ENCODE measurements at regions not wholly inside any gene's neighbourhood (a gene's known extent, or its start where the extent isn't known, plus 50 kb on each side); places are given as distances from the start of the nearest gene placed in this dataset.

DNA sequence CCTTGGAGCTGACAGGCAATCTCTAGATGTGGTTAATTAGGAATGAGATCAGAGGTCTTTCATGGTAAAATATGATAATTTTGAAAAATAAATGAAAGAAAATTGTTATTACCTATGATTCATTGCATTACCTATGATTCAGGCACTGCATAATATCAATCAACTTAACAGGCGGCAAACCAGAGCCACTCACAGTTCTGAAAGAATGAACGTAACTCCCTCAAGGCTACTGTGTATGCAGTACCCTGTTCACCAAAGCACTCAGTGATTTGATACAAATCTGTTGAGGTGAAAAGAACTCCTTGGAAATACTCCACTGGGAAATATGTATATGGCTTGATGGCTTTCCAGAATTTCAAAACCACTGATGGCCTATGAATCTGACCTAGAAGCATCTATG is 398.9 kb downstream of the ACTL7B start:
- no peak for DNase-seq
- H3K4ac ChIP-seq (ENCODE audit: low read depth, low read length) = no peak overlapping the region
- ATAC-seq (ENCODE audit: low read depth) = no peak
- ChIA-PET CTCF (interaction anchor here (2.5 kb wide), 1 partner anchor 10 kb away, joined by 7 read pairs; no protein-coding TSS in a partner anchor), POLR2A (ENCODE audit: unreplicated experiment) (no interaction called here)
- no peaks in the 10 kb centered on the region for H3K79me1 ChIP-seq (ENCODE audit: low read depth in 1 of 2, low read length in 2 of 2)
- no TSS peak for BruUV-seq (replicated peaks)
- H2AK5ac ChIP-seq (ENCODE audit: low read depth, low read length) = no peak overlapping the region
- no peak overlapping the region for H2BK15ac ChIP-seq (ENCODE audit: low read depth, low read length)
- no peaks in the 10 kb centered on the region for H4K20me1 ChIP-seq (ENCODE audit: insufficient read depth, low read length)
- H3K4me3 ChIP-seq (ENCODE audit: insufficient read depth, low read depth, low read length) = no peak overlapping the region
- TF ChIP-seq RAD21 (IDR thresholded peaks at IDR 0.05; ENCODE audit: low read length) (no peak), SMC3 (IDR thresholded peaks at IDR 0.05; ENCODE audit: low read depth, low read length) (no peak), MXI1 (IDR thresholded peaks at IDR 0.05; ENCODE audit: borderline replicate concordance, low read depth, low read length) (no peak), CEBPB (IDR thresholded peaks at IDR 0.05; ENCODE audit: low read depth, low read length) (no peak), CHD1 (IDR thresholded peaks at IDR 0.05; ENCODE audit: low read depth, low read length) (no peak), RCOR1 (IDR thresholded peaks at IDR 0.05; ENCODE audit: insufficient replicate concordance, low read length) (no peak), RFX5 (IDR thresholded peaks at IDR 0.05; ENCODE audit: low read depth, low read length) (no peak), NFE2L2 (IDR thresholded peaks at IDR 0.05; ENCODE audit: low read depth, low read length) (no peak)
- TF ChIP-seq, protein P1, sequence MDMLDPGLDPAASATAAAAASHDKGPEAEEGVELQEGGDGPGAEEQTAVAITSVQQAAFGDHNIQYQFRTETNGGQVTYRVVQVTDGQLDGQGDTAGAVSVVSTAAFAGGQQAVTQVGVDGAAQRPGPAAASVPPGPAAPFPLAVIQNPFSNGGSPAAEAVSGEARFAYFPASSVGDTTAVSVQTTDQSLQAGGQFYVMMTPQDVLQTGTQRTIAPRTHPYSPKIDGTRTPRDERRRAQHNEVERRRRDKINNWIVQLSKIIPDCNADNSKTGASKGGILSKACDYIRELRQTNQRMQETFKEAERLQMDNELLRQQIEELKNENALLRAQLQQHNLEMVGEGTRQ (IDR thresholded peaks at IDR 0.05; ENCODE audit: low read depth, low read length) = no peak
- TF ChIP-seq, protein P2, sequence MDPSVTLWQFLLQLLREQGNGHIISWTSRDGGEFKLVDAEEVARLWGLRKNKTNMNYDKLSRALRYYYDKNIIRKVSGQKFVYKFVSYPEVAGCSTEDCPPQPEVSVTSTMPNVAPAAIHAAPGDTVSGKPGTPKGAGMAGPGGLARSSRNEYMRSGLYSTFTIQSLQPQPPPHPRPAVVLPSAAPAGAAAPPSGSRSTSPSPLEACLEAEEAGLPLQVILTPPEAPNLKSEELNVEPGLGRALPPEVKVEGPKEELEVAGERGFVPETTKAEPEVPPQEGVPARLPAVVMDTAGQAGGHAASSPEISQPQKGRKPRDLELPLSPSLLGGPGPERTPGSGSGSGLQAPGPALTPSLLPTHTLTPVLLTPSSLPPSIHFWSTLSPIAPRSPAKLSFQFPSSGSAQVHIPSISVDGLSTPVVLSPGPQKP (IDR thresholded peaks at IDR 0.05; ENCODE audit: borderline replicate concordance, low read depth, low read length) = no peak
- no peak overlapping the region for H4K91ac ChIP-seq (ENCODE audit: insufficient read depth, low read depth, low read length)
- no peak overlapping the region for H2AFZ ChIP-seq (replicated peaks; ENCODE audit: low read length, poor library complexity)
- no peak overlapping the region for H2BK5ac ChIP-seq (ENCODE audit: low read depth, low read length, poor library complexity, severe bottlenecking)
- H3K4me2 ChIP-seq (ENCODE audit: low read depth, low read length) = no peak overlapping the region
- no peak overlapping the region for H2AK9ac ChIP-seq (replicated peaks; ENCODE audit: low read depth, low read length, poor library complexity)
- no peaks in the 10 kb centered on the region for H3K27me3 ChIP-seq (ENCODE audit: control insufficient read depth, insufficient read depth, low read length)
- no peak overlapping the region for H4K5ac ChIP-seq (ENCODE audit: low read depth, low read length)
- H3K14ac ChIP-seq (replicated peaks; ENCODE audit: low read depth, low read length) = no peak overlapping the region
- in situ Hi-C loops (cut with MboI; ENCODE audit: low sequenced_read_pairs) (no loop called here), dilution Hi-C loops (cut with HindIII; ENCODE audit: low sequenced_read_pairs, unreplicated experiment) (no loop called here), intact Hi-C loops (cut with micrococcal nuclease) (no loop called here)
- no peak overlapping the region for H2BK20ac ChIP-seq (ENCODE audit: low read depth, low read length)
- no peak overlapping the region for H3K56ac ChIP-seq (ENCODE audit: extremely low read depth, insufficient read depth, low read length)
- no peak overlapping the region for H3K9ac ChIP-seq (ENCODE audit: low read depth, low read length)
- H4K8ac ChIP-seq (ENCODE audit: low read depth in 2 of 2, low read length in 2 of 2) = no peak overlapping the region
- no CpG with 5 or more reads among the region's 2 CpGs for WGBS, 2 experiments (ENCODE audit: extremely low coverage in 2 of 2, insufficient read length in 1 of 2)
- H3K18ac ChIP-seq (ENCODE audit: low read depth, low read length) = no peak overlapping the region
- no peak overlapping the region for H2BK120ac ChIP-seq (ENCODE audit: low read depth, low read length)
- no peaks in the 10 kb centered on the region; the same call in 1 of the 2 replicates for H3K4me1 ChIP-seq (ENCODE audit: control insufficient read depth, insufficient read depth, low read length)
- no peak overlapping the region for H3K27ac ChIP-seq (ENCODE audit: insufficient read depth, low read length)
- H3K23ac ChIP-seq (ENCODE audit: low read depth, low read length) = no peak overlapping the region
- no peaks in the 10 kb centered on the region for H3K36me3 ChIP-seq (ENCODE audit: control insufficient read depth, insufficient read depth, low read length)
- H3K9me3 ChIP-seq (ENCODE audit: control insufficient read depth, insufficient read depth, low read length) = no peaks in the 10 kb centered on the region
- no peaks in the 10 kb centered on the region for H3K9me1 ChIP-seq (ENCODE audit: insufficient read depth, low read length)
